Esophagus muscularis mucosa (tissue), 4 donors: ENCODE measurements at regions not wholly inside any gene's neighbourhood (a gene's known extent, or its start where the extent isn't known, plus 50 kb on each side); places are given as distances from the start of the nearest gene placed in this dataset.

ENCODE experiments used
- DNase-seq: peaks from one replicate; pipeline ENCODE4 v3.0.0-alpha.2; 2017; ENCODE audit errors: extremely low spot score
- H3K27ac ChIP-seq, 4 donors: fragments of 200-600 bp; sonication (generic); replicated peaks in 1 of 4; 1 replicate in 3 of 4; 2 replicates in 1 of 4; pipeline ENCODE4 v1.5.1; 2016 to 2019; ENCODE audit warnings: mild to moderate bottlenecking in 1 of 4
- H3K27me3 ChIP-seq, 4 donors: fragments of 200-600 bp; sonication (generic); one replicate each; pipeline versions ENCODE4 v1.5.1 to v1.6.0; 2016 to 2019
- H3K36me3 ChIP-seq, 4 donors: fragments of 200-600 bp; sonication (generic); one replicate each; pipeline ENCODE4 v1.5.1; 2016 to 2019
- H3K4me1 ChIP-seq, 4 donors: fragments of 200-600 bp; sonication (generic); one replicate each; pipeline ENCODE4 v1.5.1; 2016 to 2019
- H3K4me3 ChIP-seq, 4 donors: fragments of 200-600 bp; sonication (generic); 1 replicate in 2 of 4; 2 replicates in 2 of 4; pipeline ENCODE4 v1.5.1; 2016 to 2019; ENCODE audit warnings: mild to moderate bottlenecking in 4 of 4, moderate library complexity in 1 of 4
- H3K9me3 ChIP-seq, 4 donors: fragments of 200-600 bp; sonication (generic); 1 replicate in 3 of 4; 2 replicates in 1 of 4; pipeline ENCODE4 v1.5.1; 2016 to 2019
- CTCF ChIP-seq, 3 experiments: fragments of 200-600 bp in 2 of 3; fragments of 450-650 bp in 1 of 3; sonication (generic) in 2 of 3; IDR thresholded peaks; one replicate each; pipeline ENCODE4 v1.5.1; 2017 to 2019; ENCODE audit warnings: antibody characterized with exemption in 3 of 3, mild to moderate bottlenecking in 2 of 3, moderate library complexity in 1 of 3
- EP300 ChIP-seq: sonication (generic); formaldehyde crosslinking; IDR thresholded peaks from one replicate; pipeline ENCODE4 v1.6.1; 2017; ENCODE audit warnings: antibody characterized with exemption
- POLR2A ChIP-seq: fragments of 450-650 bp; IDR thresholded peaks from one replicate; pipeline ENCODE4 v1.6.1; 2017; ENCODE audit warnings: antibody characterized with exemption, moderate library complexity, mild to moderate bottlenecking, low read depth
- POLR2AphosphoS5 ChIP-seq, 2 donors: sonication (generic); formaldehyde crosslinking; IDR thresholded peaks; one replicate each; pipeline ENCODE4 v1.6.1; 2017; ENCODE audit warnings: antibody characterized with exemption in 2 of 2
- WGBS: methylation state at CpG from one replicate; pipeline ENCODE4 v1.1.5; 2018; 5-methylcytosine and 5-hydroxymethylcytosine counted together
- intact Hi-C: fragments of 100-400 bp; cut with DNase I; formaldehyde crosslinking; loops from one replicate; pipeline ENCODE4 v1.15.1; 2023

- no peak for DNase-seq
- peak overlapping the region; percentile 72 to 82 (median 80) for H3K27ac ChIP-seq
- no peaks in the 10 kb centered on the region for H3K9me3 ChIP-seq
- WGBS = 28% methylated on average over 2 of the region's 2 CpGs
- no peaks in the 10 kb centered on the region for H3K36me3 ChIP-seq
- intact Hi-C loops = loop anchor here (5.0 kb wide), 1 partner anchor 161 kb away; no protein-coding TSS in a partner anchor
- no peak overlapping the region for H3K4me3 ChIP-seq
- no peaks in the 10 kb centered on the region for H3K27me3 ChIP-seq
- H3K4me1 ChIP-seq = peaks cover 3 to 70% (median 22%) of the 10 kb centered on the region in 4 donors
- TF ChIP-seq POLR2AphosphoS5 (IDR thresholded peaks at IDR 0.05) (peak; percentile 76 to 87), CTCF (IDR thresholded peaks at IDR 0.05) (no peak), EP300 (no peak)
Measured at GRCh38 chr2:221943076-221943810, 355.6 kb downstream of the PAX3 start.

GRCh38 chr2:221931251-221931991 lies 359.3 kb upstream of the EPHA4 start:
- Histone ChIP-seq H3K36me3 (no peaks in the 10 kb centered on the region), H3K27me3 (no peaks in the 10 kb centered on the region), H3K9me3 (no peaks in the 10 kb centered on the region), H3K4me3 (no peak overlapping the region), H3K4me1 (no peaks in the 10 kb centered on the region), H3K27ac (no peak overlapping the region)
- DNase-seq = no peak
- WGBS = 87% methylated on average over 6 of the region's 6 CpGs
- intact Hi-C loops = no loop called here
- no peak for TF ChIP-seq POLR2AphosphoS5 (IDR thresholded peaks at IDR 0.05)
- no peak for TF ChIP-seq EP300
- no peak for TF ChIP-seq CTCF (IDR thresholded peaks at IDR 0.05)
- no peak for TF ChIP-seq POLR2A

GRCh38 chr2:221929259-221929658 lies 357.2 kb upstream of the EPHA4 start:
- H3K9me3 ChIP-seq = no peaks in the 10 kb centered on the region
- no peak overlapping the region for H3K4me3 ChIP-seq
- WGBS = 23% methylated on average over 1 of the region's 1 CpG
- no peaks in the 10 kb centered on the region for H3K4me1 ChIP-seq
- no peak overlapping the region for H3K27ac ChIP-seq
- H3K27me3 ChIP-seq = no peaks in the 10 kb centered on the region
- intact Hi-C loops = no loop called here
- no peak for DNase-seq
- no peak for TF ChIP-seq POLR2AphosphoS5 (IDR thresholded peaks at IDR 0.05)
- TF ChIP-seq CTCF (IDR thresholded peaks at IDR 0.05) = no peak
- TF ChIP-seq POLR2A = no peak
- no peak for TF ChIP-seq EP300
- H3K36me3 ChIP-seq = no peaks in the 10 kb centered on the region

- no peaks in the 10 kb centered on the region for H3K9me3 ChIP-seq
- no peaks in the 10 kb centered on the region for H3K27me3 ChIP-seq
- WGBS = 76% methylated on average over 2 of the region's 2 CpGs
- no peak for DNase-seq
- H3K36me3 ChIP-seq = no peaks in the 10 kb centered on the region
- no peak overlapping the region for H3K4me3 ChIP-seq
- no peak overlapping the region for H3K27ac ChIP-seq
- H3K4me1 ChIP-seq = no peaks in the 10 kb centered on the region
- TF ChIP-seq CTCF (IDR thresholded peaks at IDR 0.05) = no peak
- TF ChIP-seq POLR2AphosphoS5 (IDR thresholded peaks at IDR 0.05) = no peak
- TF ChIP-seq EP300 = no peak
- no peak for TF ChIP-seq POLR2A
- intact Hi-C loops = no loop called here
Measured at GRCh38 chr2:221926327-221926726, 354.2 kb upstream of the EPHA4 start.
